ENCODE measurements at regions not wholly inside any gene's neighbourhood (a gene's known extent, or its start where the extent isn't known, plus 50 kb on each side); places are given as distances from the start of the nearest gene placed in this dataset.

GRCh38 chr17:30586818-30587595 is 109.8 kb downstream of the GOSR1 start (continued):
- TF ChIP-seq BCLAF1 (IDR thresholded peaks at IDR 0.05) (no peak), MLLT10 (CRISPR knock-in tag; IDR thresholded peaks at IDR 0.05) (no peak), SAP130 (CRISPR knock-in tag; IDR thresholded peaks at IDR 0.05; ENCODE audit: low read depth) (peak; percentile 40; the same call in 1 of the 2 replicates), HOXA3 (CRISPR knock-in tag; IDR thresholded peaks at IDR 0.05) (peak; percentile 31; the same call in 1 of the 2 replicates), SOX6 (IDR thresholded peaks at IDR 0.05) (no peak), SOX6 (CRISPR knock-in tag; IDR thresholded peaks at IDR 0.05) (peak; percentile 82), ZNF770 (CRISPR knock-in tag; IDR thresholded peaks at IDR 0.05) (no peak), ETV5 (CRISPR knock-in tag; IDR thresholded peaks at IDR 0.05; ENCODE audit: borderline replicate concordance) (peak; percentile 74; the same call in 1 of the 2 replicates), TFE3 (CRISPR knock-in tag; IDR thresholded peaks at IDR 0.05) (0 out of 2 replicates have a peak, but pooled peaks have one; percentile 39), GATAD2A (CRISPR knock-in tag; IDR thresholded peaks at IDR 0.05) (peak; percentile 73), ZMYM4 (CRISPR knock-in tag; IDR thresholded peaks at IDR 0.05) (no peak), ZFX (CRISPR knock-in tag; IDR thresholded peaks at IDR 0.05; ENCODE audit: low read depth) (0 out of 2 replicates have a peak, but pooled peaks have one; percentile 29), ELF1 (CRISPR knock-in tag; IDR thresholded peaks at IDR 0.05) (peak; percentile 81), ARID3A (IDR thresholded peaks at IDR 0.05; ENCODE audit: low read depth, low read length) (0 out of 2 replicates have a peak, but pooled peaks have one; percentile 16), KDM6A (CRISPR knock-in tag; IDR thresholded peaks at IDR 0.05; ENCODE audit: low read depth) (no peak), ZNF691 (CRISPR knock-in tag; IDR thresholded peaks at IDR 0.05; ENCODE audit: borderline replicate concordance, low read depth) (no peak), ZNF281 (CRISPR knock-in tag; IDR thresholded peaks at IDR 0.05; ENCODE audit: borderline replicate concordance) (peak; percentile 93)
